ENCODE measurements at regions not wholly inside any gene's neighbourhood (a gene's known extent, or its start where the extent isn't known, plus 50 kb on each side); places are given as distances from the start of the nearest gene placed in this dataset.

GRCh38 chr5:165844571-165844970 is 2339.2 kb downstream of the MAT2B start:
- H3K4me3 Mint-ChIP-seq (ENCODE audit: unreplicated experiment), result no peak overlapping the region
- no peak for TF ChIP-seq CTCF (IDR thresholded peaks at IDR 0.05)
- no peak overlapping the region for H3K27ac Mint-ChIP-seq (ENCODE audit: unreplicated experiment)
- H3K36me3 Mint-ChIP-seq (ENCODE audit: low read depth), result no peaks in the 10 kb centered on the region
- DNase-seq (ENCODE audit: low spot score), result no peak
- H3K27me3 Mint-ChIP-seq (ENCODE audit: low read depth), result peaks cover 1% of the 10 kb centered on the region
- H3K9me3 Mint-ChIP-seq (ENCODE audit: low read depth), result peaks cover 2% of the 10 kb centered on the region
- H3K4me1 Mint-ChIP-seq (ENCODE audit: low read depth), result no peaks in the 10 kb centered on the region

GRCh38 chr5:165858118-165858517 is 2352.7 kb downstream of the MAT2B start:
- Mint-ChIP-seq H3K4me3 (ENCODE audit: unreplicated experiment) (no peak overlapping the region), H3K4me1 (ENCODE audit: low read depth) (no peaks in the 10 kb centered on the region), H3K9me3 (ENCODE audit: low read depth) (no peaks in the 10 kb centered on the region), H3K27ac (ENCODE audit: unreplicated experiment) (no peak overlapping the region), H3K27me3 (ENCODE audit: low read depth) (peaks cover under 1% of the 10 kb centered on the region), H3K36me3 (ENCODE audit: low read depth) (no peaks in the 10 kb centered on the region)
- no peak for TF ChIP-seq CTCF (IDR thresholded peaks at IDR 0.05)
- no peak for DNase-seq (ENCODE audit: low spot score)

- Mint-ChIP-seq H3K27ac (ENCODE audit: unreplicated experiment) (no peak overlapping the region), H3K4me1 (ENCODE audit: low read depth) (no peaks in the 10 kb centered on the region), H3K9me3 (ENCODE audit: low read depth) (no peaks in the 10 kb centered on the region), H3K27me3 (ENCODE audit: low read depth) (no peaks in the 10 kb centered on the region), H3K4me3 (ENCODE audit: unreplicated experiment) (no peak overlapping the region), H3K36me3 (ENCODE audit: low read depth) (no peaks in the 10 kb centered on the region)
- no peak for TF ChIP-seq CTCF (IDR thresholded peaks at IDR 0.05)
- DNase-seq (ENCODE audit: low spot score), result no peak
Measured at GRCh38 chr5:165859251-165859650, 2353.8 kb downstream of the MAT2B start.

GRCh38 chr5:165863239-165863638 is 2357.8 kb downstream of the MAT2B start:
- H3K4me1 Mint-ChIP-seq (ENCODE audit: low read depth), result no peaks in the 10 kb centered on the region

GRCh38 chr5:165871291-165871690 is 2365.9 kb downstream of the MAT2B start:
- no peak for DNase-seq (ENCODE audit: low spot score)

More at GRCh38 chr5:165863239-165863638, 2357.8 kb downstream of the MAT2B start:
- no peak for DNase-seq (ENCODE audit: low spot score)
- Mint-ChIP-seq H3K27me3 (ENCODE audit: low read depth) (no peaks in the 10 kb centered on the region), H3K27ac (ENCODE audit: unreplicated experiment) (no peak overlapping the region), H3K4me3 (ENCODE audit: unreplicated experiment) (no peak overlapping the region), H3K9me3 (ENCODE audit: low read depth) (no peaks in the 10 kb centered on the region), H3K36me3 (ENCODE audit: low read depth) (no peaks in the 10 kb centered on the region)
- no peak for TF ChIP-seq CTCF (IDR thresholded peaks at IDR 0.05)

More at GRCh38 chr5:165871291-165871690, 2365.9 kb downstream of the MAT2B start:
- Mint-ChIP-seq H3K27ac (ENCODE audit: unreplicated experiment) (no peak overlapping the region), H3K4me1 (ENCODE audit: low read depth) (no peaks in the 10 kb centered on the region), H3K36me3 (ENCODE audit: low read depth) (no peaks in the 10 kb centered on the region), H3K27me3 (ENCODE audit: low read depth) (no peaks in the 10 kb centered on the region), H3K4me3 (ENCODE audit: unreplicated experiment) (no peak overlapping the region), H3K9me3 (ENCODE audit: low read depth) (peaks cover under 1% of the 10 kb centered on the region)
- TF ChIP-seq CTCF (IDR thresholded peaks at IDR 0.05), result no peak
